Fibroblast of lung (primary cell): ENCODE measurements at regions not wholly inside any gene's neighbourhood (a gene's known extent, or its start where the extent isn't known, plus 50 kb on each side); places are given as distances from the start of the nearest gene placed in this dataset.

Experiments used
- DNase-seq, 2 donors: peaks; one replicate each; pipeline versions ENCODE4 v3.0.0 to v3.0.0-alpha.2; 2010; ENCODE audit warnings: low read depth in 2 of 2
- H2AFZ ChIP-seq: 2 replicates; pipeline ENCODE4 v1.5.1; 2012; ENCODE audit warnings: low read length, control low read depth, inconsistent platforms
- H3K27ac ChIP-seq: 2 replicates; pipeline ENCODE4 v1.5.1; 2011; ENCODE audit warnings: low read length, control low read depth; ENCODE audit not compliant: insufficient read depth
- H3K27me3 ChIP-seq: 2 replicates; pipeline ENCODE4 v1.5.1; 2011; ENCODE audit warnings: mild to moderate bottlenecking, low read length; ENCODE audit not compliant: control insufficient read depth, insufficient read depth
- H3K36me3 ChIP-seq: 2 replicates; pipeline ENCODE4 v1.5.1; 2011; ENCODE audit warnings: low read length; ENCODE audit not compliant: control insufficient read depth, insufficient read depth
- H3K4me1 ChIP-seq: 2 replicates; pipeline ENCODE4 v1.5.1; 2011; ENCODE audit warnings: low read length; ENCODE audit not compliant: control insufficient read depth, insufficient read depth; ENCODE audit errors: extremely low read depth
- H3K4me2 ChIP-seq: 2 replicates; pipeline ENCODE4 v1.5.1; 2011; ENCODE audit warnings: low read length, control low read depth; ENCODE audit not compliant: insufficient read depth; ENCODE audit errors: extremely low read depth
- H3K4me3 ChIP-seq, 4 experiments: fragments of 200-600 bp in 1 of 4; sonication (generic) in 1 of 4; replicated peaks in 1 of 4; 2 replicates each; pipeline ENCODE4 v1.5.1; 2011 to 2016; ENCODE audit warnings: low read length in 4 of 4, low read depth in 3 of 4, mild to moderate bottlenecking in 3 of 4, control low read depth in 2 of 4, inconsistent platforms in 1 of 4, mixed read lengths in 1 of 4; ENCODE audit not compliant: insufficient read depth in 1 of 4; ENCODE audit errors: control extremely low read depth in 1 of 4
- H3K79me2 ChIP-seq: 2 replicates; pipeline ENCODE4 v1.5.1; 2012; ENCODE audit warnings: mild to moderate bottlenecking, low read length, inconsistent platforms; ENCODE audit not compliant: control insufficient read depth, insufficient read depth
- H3K9ac ChIP-seq: 2 replicates; pipeline ENCODE4 v1.5.1; 2011; ENCODE audit warnings: mild to moderate bottlenecking, low read length, control low read depth; ENCODE audit not compliant: insufficient read depth
- H3K9me3 ChIP-seq: 2 replicates; pipeline ENCODE4 v1.5.1; 2012; ENCODE audit warnings: low read depth, low read length; ENCODE audit not compliant: control insufficient read depth, insufficient read depth
- H4K20me1 ChIP-seq: 2 replicates; pipeline ENCODE4 v1.5.1; 2011; ENCODE audit warnings: low read length; ENCODE audit not compliant: control insufficient read depth, insufficient read depth; ENCODE audit errors: extremely low read depth
- CTCF ChIP-seq, 2 donors: IDR thresholded peaks in 1 of 2; conservative IDR thresholded peaks in 1 of 2; 1 replicate in 1 of 2; 2 replicates in 1 of 2; pipeline ENCODE4 v1.5.1; 2011 to 2012; ENCODE audit warnings: low read length in 2 of 2, control low read depth in 1 of 2, inconsistent platforms in 1 of 2, low read depth in 1 of 2, mild to moderate bottlenecking in 1 of 2
- EZH2 ChIP-seq: IDR thresholded peaks from 2 replicates; pipeline ENCODE4 v1.5.1; 2012; ENCODE audit warnings: low read length, control low read depth, mild to moderate bottlenecking; ENCODE audit errors: missing control alignments

- DNase-seq = no peak
- no peak for TF ChIP-seq CTCF (conservative IDR thresholded peaks at IDR 0.05 in 1 of 2, IDR thresholded peaks at IDR 0.05 in 1 of 2; ENCODE audit: low read depth in 1 of 2, low read length in 2 of 2)
- TF ChIP-seq EZH2 = no peak
- Histone ChIP-seq H3K36me3 (no peaks in the 10 kb centered on the region), H3K79me2 (no peaks in the 10 kb centered on the region), H2AFZ (no peak overlapping the region), H3K4me2 (no peak overlapping the region), H3K27ac (no peak overlapping the region), H3K27me3 (no peaks in the 10 kb centered on the region), H3K4me1 (no peaks in the 10 kb centered on the region), H3K9ac (no peak overlapping the region), H3K4me3 (no peak overlapping the region), H4K20me1 (no peaks in the 10 kb centered on the region), H3K9me3 (no peaks in the 10 kb centered on the region)
Observed at GRCh38 chr10:130757271-130757670, 554.2 kb downstream of the TCERG1L start.

- H3K27ac ChIP-seq = no peak overlapping the region
- H3K36me3 ChIP-seq = no peaks in the 10 kb centered on the region
- no peak overlapping the region for H3K9ac ChIP-seq
- no peaks in the 10 kb centered on the region for H4K20me1 ChIP-seq
- no peaks in the 10 kb centered on the region for H3K4me1 ChIP-seq
- DNase-seq = no peak
- no peak overlapping the region for H3K4me3 ChIP-seq
- H3K4me2 ChIP-seq = no peak overlapping the region
- H3K9me3 ChIP-seq = no peaks in the 10 kb centered on the region
- TF ChIP-seq EZH2 (no peak), CTCF (conservative IDR thresholded peaks at IDR 0.05 in 1 of 2, IDR thresholded peaks at IDR 0.05 in 1 of 2; ENCODE audit: low read depth in 1 of 2, low read length in 2 of 2) (no peak)
- no peak overlapping the region for H2AFZ ChIP-seq
- H3K27me3 ChIP-seq = no peaks in the 10 kb centered on the region
- H3K79me2 ChIP-seq = no peaks in the 10 kb centered on the region
Observed at GRCh38 chr10:130757821-130758489, 553.6 kb downstream of the TCERG1L start.

GRCh38 chr10:130758529-130758928 lies 553.0 kb downstream of the TCERG1L start:
- H2AFZ ChIP-seq = no peak overlapping the region

More at GRCh38 chr10:130758529-130758928, 553.0 kb downstream of the TCERG1L start:
- no peaks in the 10 kb centered on the region for H3K27me3 ChIP-seq
- no peak overlapping the region for H3K9ac ChIP-seq
- no peaks in the 10 kb centered on the region for H3K79me2 ChIP-seq
- H3K4me3 ChIP-seq = no peak overlapping the region
- no peak for DNase-seq
- no peaks in the 10 kb centered on the region for H3K4me1 ChIP-seq
- H3K36me3 ChIP-seq = no peaks in the 10 kb centered on the region
- TF ChIP-seq EZH2 (no peak), CTCF (conservative IDR thresholded peaks at IDR 0.05 in 1 of 2, IDR thresholded peaks at IDR 0.05 in 1 of 2; ENCODE audit: low read depth in 1 of 2, low read length in 2 of 2) (no peak)
- H3K4me2 ChIP-seq = no peak overlapping the region
- no peaks in the 10 kb centered on the region for H4K20me1 ChIP-seq
- no peak overlapping the region for H3K27ac ChIP-seq
- no peaks in the 10 kb centered on the region for H3K9me3 ChIP-seq
